HEK293 (cell line): ENCODE measurements at regions not wholly inside any gene's neighbourhood (a gene's known extent, or its start where the extent isn't known, plus 50 kb on each side); places are given as distances from the start of the nearest gene placed in this dataset.

Experiments
- CTCF ChIA-PET: fragments of 350-600 bp; formaldehyde crosslinking; extraction: SDS; loops from one replicate; lab custom pipeline; 2021; ENCODE audit warnings: antibody characterized with exemption; lab: Yijun Ruan, JAX
- POLR2A ChIA-PET: fragments of 300-600 bp; formaldehyde crosslinking; extraction: SDS; loops from one replicate; lab custom pipeline; 2020; ENCODE audit warnings: antibody characterized with exemption, inconsistent platforms; lab: Yijun Ruan, JAX
- H3K27ac ChIP-seq: fragments of 200-500 bp; sonication (Bioruptor generic); 2 replicates; pipeline ENCODE4 v1.5.1; 2014; ENCODE audit warnings: low read depth, low read length, control low read depth, inconsistent platforms; ENCODE audit errors: extremely low read depth
- H3K36me3 ChIP-seq, 2 experiments: fragments of 200-500 bp in 1 of 2; sonication (Bioruptor generic) in 1 of 2; 1 replicate in 1 of 2; 2 replicates in 1 of 2; pipeline ENCODE4 v1.5.1; 2014 to 2017; ENCODE audit warnings: inconsistent platforms in 2 of 2, low read length in 2 of 2; ENCODE audit not compliant: control insufficient read depth in 2 of 2, insufficient read depth in 1 of 2
- H3K4me1 ChIP-seq: fragments of 200-500 bp; sonication (Bioruptor generic); 2 replicates; pipeline ENCODE4 v1.5.1; 2014; ENCODE audit warnings: mild to moderate bottlenecking, low read length, inconsistent platforms; ENCODE audit not compliant: control insufficient read depth, insufficient read depth
- H3K4me3 ChIP-seq: 2 replicates; pipeline ENCODE4 v1.5.1; 2011; ENCODE audit warnings: low read depth, mild to moderate bottlenecking, control low read depth, low read length, moderate library complexity
- H3K9me3 ChIP-seq: fragments of 200-500 bp; sonication (Bioruptor generic); 2 replicates; pipeline ENCODE4 v1.5.1; 2014; ENCODE audit warnings: low read depth, low read length, inconsistent platforms; ENCODE audit not compliant: control insufficient read depth, insufficient read depth
- GLI4 ChIP-seq: fragments of 450-650 bp; formaldehyde crosslinking; IDR thresholded peaks from 2 replicates; pipeline ENCODE4 v1.5.1; 2016; ENCODE audit warnings: missing biosample characterization, missing genetic modification characterization
- RBAK ChIP-seq: fragments of 450-650 bp; formaldehyde crosslinking; IDR thresholded peaks from 2 replicates; pipeline ENCODE4 v1.5.1; 2016; ENCODE audit warnings: missing biosample characterization, missing genetic modification characterization
- SALL2 ChIP-seq: fragments of 450-650 bp; formaldehyde crosslinking; IDR thresholded peaks from 2 replicates; pipeline ENCODE4 v1.5.0; 2017; ENCODE audit warnings: missing biosample characterization, mild to moderate bottlenecking, missing genetic modification characterization, borderline replicate concordance
- SP2 ChIP-seq: fragments of 450-650 bp; formaldehyde crosslinking; IDR thresholded peaks from 2 replicates; pipeline ENCODE4 v1.5.1; 2016; ENCODE audit warnings: missing biosample characterization, missing genetic modification characterization
- ZFHX2 ChIP-seq: fragments of 450-650 bp; formaldehyde crosslinking; conservative IDR thresholded peaks from 2 replicates; pipeline ENCODE4 v1.5.1; 2016; ENCODE audit warnings: missing biosample characterization, missing genetic modification characterization
- ZNF112 ChIP-seq: fragments of 450-650 bp; formaldehyde crosslinking; IDR thresholded peaks from 2 replicates; pipeline ENCODE4 v1.5.0; 2017; ENCODE audit warnings: missing biosample characterization, missing genetic modification characterization
- ZNF292 ChIP-seq: fragments of 450-650 bp; formaldehyde crosslinking; IDR thresholded peaks from 2 replicates; pipeline ENCODE4 v1.5.1; 2016; ENCODE audit warnings: low read depth, missing biosample characterization, missing genetic modification characterization, borderline replicate concordance
- ZNF335 ChIP-seq: fragments of 450-650 bp; formaldehyde crosslinking; conservative IDR thresholded peaks from 2 replicates; pipeline ENCODE4 v1.5.1; 2016; ENCODE audit warnings: missing biosample characterization, missing genetic modification characterization
- ZNF473 ChIP-seq: fragments of 450-650 bp; formaldehyde crosslinking; IDR thresholded peaks from 2 replicates; pipeline ENCODE4 v1.5.1; 2017; ENCODE audit warnings: missing biosample characterization, missing genetic modification characterization
- ZNF585B ChIP-seq: fragments of 450-650 bp; formaldehyde crosslinking; IDR thresholded peaks from 2 replicates; pipeline ENCODE4 v1.5.1; 2016; ENCODE audit warnings: missing biosample characterization, missing genetic modification characterization
- ZNF621 ChIP-seq: fragments of 450-650 bp; formaldehyde crosslinking; IDR thresholded peaks from 2 replicates; pipeline ENCODE4 v1.5.1; 2017; ENCODE audit warnings: missing biosample characterization, missing genetic modification characterization
- ZNF629 ChIP-seq: fragments of 450-650 bp; formaldehyde crosslinking; IDR thresholded peaks from 2 replicates; pipeline ENCODE4 v1.5.1; 2017; ENCODE audit warnings: missing biosample characterization, missing genetic modification characterization
- ZNF76 ChIP-seq: fragments of 450-650 bp; formaldehyde crosslinking; IDR thresholded peaks from 2 replicates; pipeline ENCODE4; 2016; ENCODE audit warnings: low read depth, missing biosample characterization, missing genetic modification characterization, borderline replicate concordance
- ZNF776 ChIP-seq: fragments of 450-650 bp; formaldehyde crosslinking; IDR thresholded peaks from 2 replicates; pipeline ENCODE4 v1.5.0; 2017; ENCODE audit warnings: missing biosample characterization, missing genetic modification characterization, borderline replicate concordance
- ZSCAN16 ChIP-seq: fragments of 450-650 bp; formaldehyde crosslinking; IDR thresholded peaks from 2 replicates; pipeline ENCODE4 v1.5.1; 2016; ENCODE audit warnings: missing biosample characterization, missing genetic modification characterization
- TF ChIP-seq, protein P1 (sequence below): fragments of 450-650 bp; formaldehyde crosslinking; IDR thresholded peaks from 2 replicates; pipeline ENCODE4 v1.5.1; 2016; ENCODE audit warnings: missing biosample characterization, missing genetic modification characterization
- TF ChIP-seq, protein P2 (sequence below): fragments of 450-650 bp; formaldehyde crosslinking; IDR thresholded peaks from 2 replicates; pipeline ENCODE4 v1.5.1; 2016; ENCODE audit warnings: missing biosample characterization, missing genetic modification characterization
- TF ChIP-seq, protein P3 (sequence below): fragments of 450-650 bp; formaldehyde crosslinking; IDR thresholded peaks from 2 replicates; pipeline ENCODE4 v1.5.1; 2016; ENCODE audit warnings: missing biosample characterization, missing genetic modification characterization, borderline replicate concordance
- TF ChIP-seq, protein P4 (sequence below): fragments of 450-650 bp; formaldehyde crosslinking; IDR thresholded peaks from 2 replicates; pipeline ENCODE4 v1.5.1; 2016; ENCODE audit warnings: missing biosample characterization, missing genetic modification characterization

DNA sequence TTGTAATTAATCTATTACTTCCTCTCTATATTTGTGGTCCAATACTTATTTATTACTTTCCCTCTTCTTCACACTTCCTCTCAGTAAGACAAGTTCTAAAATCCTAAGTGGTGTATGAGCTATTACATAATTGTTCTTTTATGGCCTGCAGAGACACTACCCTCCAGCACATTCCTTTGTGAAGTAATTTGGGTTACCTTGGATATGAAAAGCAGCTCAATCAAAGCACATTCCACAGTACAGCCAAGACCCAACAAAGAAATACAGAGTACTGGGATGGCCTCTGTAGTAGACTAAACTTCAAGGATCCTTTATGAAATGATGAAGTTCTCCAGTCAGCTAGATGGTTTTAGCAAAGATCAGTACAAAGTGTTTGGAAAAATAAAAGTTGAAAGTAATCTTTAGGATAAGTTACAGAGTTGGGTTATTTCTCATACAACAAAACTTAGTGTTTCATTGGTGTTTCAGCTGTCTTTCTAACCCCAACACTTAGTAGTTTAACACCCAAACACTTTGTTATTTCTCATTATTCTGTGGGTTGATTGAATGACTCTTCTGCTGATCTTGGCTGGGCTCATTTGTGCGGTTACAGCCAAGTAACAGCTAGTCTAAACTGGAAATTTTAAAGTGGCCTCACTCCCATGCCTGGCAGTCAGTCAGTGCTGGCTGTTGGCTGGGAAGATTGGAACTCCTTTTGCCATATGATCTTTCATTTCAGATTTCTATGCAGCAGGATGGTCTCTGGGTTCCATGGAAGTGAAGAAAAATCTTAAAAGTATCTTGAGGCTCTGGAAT lies 161.5 kb upstream of the POU3F2 start:
- no peak for TF ChIP-seq ZNF76
- TF ChIP-seq ZNF292 (tag by site-specific recombination) = no peak
- TF ChIP-seq, protein P1, sequence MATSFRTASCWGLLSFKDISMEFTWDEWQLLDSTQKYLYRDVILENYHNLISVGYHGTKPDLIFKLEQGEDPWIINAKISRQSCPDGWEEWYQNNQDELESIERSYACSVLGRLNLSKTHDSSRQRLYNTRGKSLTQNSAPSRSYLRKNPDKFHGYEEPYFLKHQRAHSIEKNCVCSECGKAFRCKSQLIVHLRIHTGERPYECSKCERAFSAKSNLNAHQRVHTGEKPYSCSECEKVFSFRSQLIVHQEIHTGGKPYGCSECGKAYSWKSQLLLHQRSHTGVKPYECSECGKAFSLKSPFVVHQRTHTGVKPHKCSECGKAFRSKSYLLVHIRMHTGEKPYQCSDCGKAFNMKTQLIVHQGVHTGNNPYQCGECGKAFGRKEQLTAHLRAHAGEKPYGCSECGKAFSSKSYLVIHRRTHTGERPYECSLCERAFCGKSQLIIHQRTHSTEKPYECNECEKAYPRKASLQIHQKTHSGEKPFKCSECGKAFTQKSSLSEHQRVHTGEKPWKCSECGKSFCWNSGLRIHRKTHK = no peak
- TF ChIP-seq ZNF112 = no peak
- TF ChIP-seq ZNF585B (tag by site-specific recombination) = no peak
- TF ChIP-seq, protein P2, sequence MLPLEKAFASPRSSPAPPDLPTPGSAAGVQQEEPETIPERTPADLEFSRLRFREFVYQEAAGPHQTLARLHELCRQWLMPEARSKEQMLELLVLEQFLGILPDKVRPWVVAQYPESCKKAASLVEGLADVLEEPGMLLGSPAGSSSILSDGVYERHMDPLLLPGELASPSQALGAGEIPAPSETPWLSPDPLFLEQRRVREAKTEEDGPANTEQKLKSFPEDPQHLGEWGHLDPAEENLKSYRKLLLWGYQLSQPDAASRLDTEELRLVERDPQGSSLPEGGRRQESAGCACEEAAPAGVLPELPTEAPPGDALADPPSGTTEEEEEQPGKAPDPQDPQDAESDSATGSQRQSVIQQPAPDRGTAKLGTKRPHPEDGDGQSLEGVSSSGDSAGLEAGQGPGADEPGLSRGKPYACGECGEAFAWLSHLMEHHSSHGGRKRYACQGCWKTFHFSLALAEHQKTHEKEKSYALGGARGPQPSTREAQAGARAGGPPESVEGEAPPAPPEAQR (tag by site-specific recombination) = no peak
- TF ChIP-seq GLI4 = no peak
- no peak for TF ChIP-seq ZNF629 (tag by site-specific recombination)
- TF ChIP-seq SP2 (tag by site-specific recombination) = no peak
- TF ChIP-seq, protein P3, sequence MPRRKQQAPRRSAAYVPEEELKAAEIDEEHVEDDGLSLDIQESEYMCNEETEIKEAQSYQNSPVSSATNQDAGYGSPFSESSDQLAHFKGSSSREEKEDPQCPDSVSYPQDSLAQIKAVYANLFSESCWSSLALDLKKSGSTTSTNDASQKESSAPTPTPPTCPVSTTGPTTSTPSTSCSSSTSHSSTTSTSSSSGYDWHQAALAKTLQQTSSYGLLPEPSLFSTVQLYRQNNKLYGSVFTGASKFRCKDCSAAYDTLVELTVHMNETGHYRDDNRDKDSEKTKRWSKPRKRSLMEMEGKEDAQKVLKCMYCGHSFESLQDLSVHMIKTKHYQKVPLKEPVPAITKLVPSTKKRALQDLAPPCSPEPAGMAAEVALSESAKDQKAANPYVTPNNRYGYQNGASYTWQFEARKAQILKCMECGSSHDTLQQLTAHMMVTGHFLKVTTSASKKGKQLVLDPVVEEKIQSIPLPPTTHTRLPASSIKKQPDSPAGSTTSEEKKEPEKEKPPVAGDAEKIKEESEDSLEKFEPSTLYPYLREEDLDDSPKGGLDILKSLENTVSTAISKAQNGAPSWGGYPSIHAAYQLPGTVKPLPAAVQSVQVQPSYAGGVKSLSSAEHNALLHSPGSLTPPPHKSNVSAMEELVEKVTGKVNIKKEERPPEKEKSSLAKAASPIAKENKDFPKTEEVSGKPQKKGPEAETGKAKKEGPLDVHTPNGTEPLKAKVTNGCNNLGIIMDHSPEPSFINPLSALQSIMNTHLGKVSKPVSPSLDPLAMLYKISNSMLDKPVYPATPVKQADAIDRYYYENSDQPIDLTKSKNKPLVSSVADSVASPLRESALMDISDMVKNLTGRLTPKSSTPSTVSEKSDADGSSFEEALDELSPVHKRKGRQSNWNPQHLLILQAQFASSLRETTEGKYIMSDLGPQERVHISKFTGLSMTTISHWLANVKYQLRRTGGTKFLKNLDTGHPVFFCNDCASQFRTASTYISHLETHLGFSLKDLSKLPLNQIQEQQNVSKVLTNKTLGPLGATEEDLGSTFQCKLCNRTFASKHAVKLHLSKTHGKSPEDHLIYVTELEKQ = no peak
- no peak for TF ChIP-seq RBAK
- TF ChIP-seq ZNF473 (tag by site-specific recombination) = no peak
- TF ChIP-seq SALL2 = no peak
- ChIA-PET CTCF (no interaction called here), POLR2A (no interaction called here)
- Histone ChIP-seq H3K4me3 (no peak overlapping the region), H3K4me1 (no peaks in the 10 kb centered on the region), H3K9me3 (no peaks in the 10 kb centered on the region), H3K36me3 (no peaks in the 10 kb centered on the region), H3K27ac (no peak overlapping the region)

DNA sequence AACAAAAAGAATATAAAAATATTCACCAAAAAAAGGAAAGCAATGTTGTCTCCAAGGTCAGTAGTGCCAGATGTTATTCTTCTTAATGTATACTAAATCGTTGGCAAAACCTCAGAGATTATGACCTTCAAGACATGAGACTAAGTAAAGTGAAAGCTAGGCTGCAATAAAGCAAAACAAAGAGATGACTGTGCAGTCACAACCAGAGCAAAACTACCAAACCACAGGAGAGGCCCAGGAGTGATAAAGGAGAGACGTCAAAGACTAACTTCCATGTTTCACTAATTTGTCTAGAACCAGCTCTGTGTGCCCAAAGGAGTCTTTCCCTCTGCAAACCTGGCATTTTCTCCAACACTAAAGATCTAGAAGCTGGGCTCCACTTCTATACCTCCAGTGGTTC lies 155.9 kb upstream of the POU3F2 start:
- ChIA-PET CTCF (interaction anchor here (0.7 kb wide), 1 partner anchor 46 kb away, joined by 3 read pairs; no protein-coding TSS in a partner anchor), POLR2A (no interaction called here)
- Histone ChIP-seq H3K27ac (no peak overlapping the region), H3K4me3 (no peak overlapping the region), H3K4me1 (no peaks in the 10 kb centered on the region), H3K9me3 (no peaks in the 10 kb centered on the region), H3K36me3 (no peaks in the 10 kb centered on the region)
- TF ChIP-seq ZNF776 (tag by site-specific recombination) (no peak), ZNF621 (tag by site-specific recombination) (no peak), SALL2 (no peak), ZSCAN16 (no peak), ZNF335 (tag by site-specific recombination) (no peak), ZFHX2 (tag by site-specific recombination) (no peak)
- TF ChIP-seq, protein P4, sequence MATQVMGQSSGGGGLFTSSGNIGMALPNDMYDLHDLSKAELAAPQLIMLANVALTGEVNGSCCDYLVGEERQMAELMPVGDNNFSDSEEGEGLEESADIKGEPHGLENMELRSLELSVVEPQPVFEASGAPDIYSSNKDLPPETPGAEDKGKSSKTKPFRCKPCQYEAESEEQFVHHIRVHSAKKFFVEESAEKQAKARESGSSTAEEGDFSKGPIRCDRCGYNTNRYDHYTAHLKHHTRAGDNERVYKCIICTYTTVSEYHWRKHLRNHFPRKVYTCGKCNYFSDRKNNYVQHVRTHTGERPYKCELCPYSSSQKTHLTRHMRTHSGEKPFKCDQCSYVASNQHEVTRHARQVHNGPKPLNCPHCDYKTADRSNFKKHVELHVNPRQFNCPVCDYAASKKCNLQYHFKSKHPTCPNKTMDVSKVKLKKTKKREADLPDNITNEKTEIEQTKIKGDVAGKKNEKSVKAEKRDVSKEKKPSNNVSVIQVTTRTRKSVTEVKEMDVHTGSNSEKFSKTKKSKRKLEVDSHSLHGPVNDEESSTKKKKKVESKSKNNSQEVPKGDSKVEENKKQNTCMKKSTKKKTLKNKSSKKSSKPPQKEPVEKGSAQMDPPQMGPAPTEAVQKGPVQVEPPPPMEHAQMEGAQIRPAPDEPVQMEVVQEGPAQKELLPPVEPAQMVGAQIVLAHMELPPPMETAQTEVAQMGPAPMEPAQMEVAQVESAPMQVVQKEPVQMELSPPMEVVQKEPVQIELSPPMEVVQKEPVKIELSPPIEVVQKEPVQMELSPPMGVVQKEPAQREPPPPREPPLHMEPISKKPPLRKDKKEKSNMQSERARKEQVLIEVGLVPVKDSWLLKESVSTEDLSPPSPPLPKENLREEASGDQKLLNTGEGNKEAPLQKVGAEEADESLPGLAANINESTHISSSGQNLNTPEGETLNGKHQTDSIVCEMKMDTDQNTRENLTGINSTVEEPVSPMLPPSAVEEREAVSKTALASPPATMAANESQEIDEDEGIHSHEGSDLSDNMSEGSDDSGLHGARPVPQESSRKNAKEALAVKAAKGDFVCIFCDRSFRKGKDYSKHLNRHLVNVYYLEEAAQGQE (tag by site-specific recombination) = no peak
